ENCODE measurements at regions not wholly inside any gene's neighbourhood (a gene's known extent, or its start where the extent isn't known, plus 50 kb on each side); places are given as distances from the start of the nearest gene placed in this dataset.

DNA sequence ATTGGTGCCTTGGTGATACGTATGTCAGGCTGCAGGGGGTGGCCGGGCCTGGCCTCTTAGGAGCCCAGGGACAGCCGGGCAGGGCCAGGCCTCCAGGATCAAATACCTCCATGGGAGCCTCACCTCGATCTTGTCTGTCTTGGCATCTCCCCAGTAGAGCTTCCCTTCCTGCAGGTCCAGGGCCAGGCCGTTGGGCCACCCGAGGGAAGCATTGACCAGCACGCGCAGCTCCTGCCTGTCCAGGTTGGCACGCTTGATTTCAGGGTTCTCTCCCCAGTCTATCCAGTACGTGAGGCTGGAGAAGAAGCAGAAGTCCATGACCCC, 137.7 kb downstream of the CRYBB2 start:
- no peak for TF ChIP-seq ARNTL (CRISPR knock-in tag; IDR thresholded peaks at IDR 0.05; ENCODE audit: borderline replicate concordance, low read depth)
- TF ChIP-seq, protein P1, sequence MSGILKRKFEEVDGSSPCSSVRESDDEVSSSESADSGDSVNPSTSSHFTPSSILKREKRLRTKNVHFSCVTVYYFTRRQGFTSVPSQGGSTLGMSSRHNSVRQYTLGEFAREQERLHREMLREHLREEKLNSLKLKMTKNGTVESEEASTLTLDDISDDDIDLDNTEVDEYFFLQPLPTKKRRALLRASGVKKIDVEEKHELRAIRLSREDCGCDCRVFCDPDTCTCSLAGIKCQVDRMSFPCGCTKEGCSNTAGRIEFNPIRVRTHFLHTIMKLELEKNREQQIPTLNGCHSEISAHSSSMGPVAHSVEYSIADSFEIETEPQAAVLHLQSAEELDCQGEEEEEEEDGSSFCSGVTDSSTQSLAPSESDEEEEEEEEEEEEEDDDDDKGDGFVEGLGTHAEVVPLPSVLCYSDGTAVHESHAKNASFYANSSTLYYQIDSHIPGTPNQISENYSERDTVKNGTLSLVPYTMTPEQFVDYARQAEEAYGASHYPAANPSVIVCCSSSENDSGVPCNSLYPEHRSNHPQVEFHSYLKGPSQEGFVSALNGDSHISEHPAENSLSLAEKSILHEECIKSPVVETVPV (CRISPR knock-in tag; IDR thresholded peaks at IDR 0.05) = no peak
- no peak for TF ChIP-seq TOX (CRISPR knock-in tag; IDR thresholded peaks at IDR 0.05; ENCODE audit: borderline replicate concordance)
- TF ChIP-seq, protein P2, sequence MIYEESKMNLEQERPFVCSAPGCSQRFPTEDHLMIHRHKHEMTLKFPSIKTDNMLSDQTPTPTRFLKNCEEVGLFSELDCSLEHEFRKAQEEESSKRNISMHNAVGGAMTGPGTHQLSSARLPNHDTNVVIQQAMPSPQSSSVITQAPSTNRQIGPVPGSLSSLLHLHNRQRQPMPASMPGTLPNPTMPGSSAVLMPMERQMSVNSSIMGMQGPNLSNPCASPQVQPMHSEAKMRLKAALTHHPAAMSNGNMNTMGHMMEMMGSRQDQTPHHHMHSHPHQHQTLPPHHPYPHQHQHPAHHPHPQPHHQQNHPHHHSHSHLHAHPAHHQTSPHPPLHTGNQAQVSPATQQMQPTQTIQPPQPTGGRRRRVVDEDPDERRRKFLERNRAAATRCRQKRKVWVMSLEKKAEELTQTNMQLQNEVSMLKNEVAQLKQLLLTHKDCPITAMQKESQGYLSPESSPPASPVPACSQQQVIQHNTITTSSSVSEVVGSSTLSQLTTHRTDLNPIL (CRISPR knock-in tag; IDR thresholded peaks at IDR 0.05; ENCODE audit: low read depth) = no peak
- TF ChIP-seq ZFP30 (CRISPR knock-in tag; IDR thresholded peaks at IDR 0.05) = no peak
- TF ChIP-seq, protein P3, sequence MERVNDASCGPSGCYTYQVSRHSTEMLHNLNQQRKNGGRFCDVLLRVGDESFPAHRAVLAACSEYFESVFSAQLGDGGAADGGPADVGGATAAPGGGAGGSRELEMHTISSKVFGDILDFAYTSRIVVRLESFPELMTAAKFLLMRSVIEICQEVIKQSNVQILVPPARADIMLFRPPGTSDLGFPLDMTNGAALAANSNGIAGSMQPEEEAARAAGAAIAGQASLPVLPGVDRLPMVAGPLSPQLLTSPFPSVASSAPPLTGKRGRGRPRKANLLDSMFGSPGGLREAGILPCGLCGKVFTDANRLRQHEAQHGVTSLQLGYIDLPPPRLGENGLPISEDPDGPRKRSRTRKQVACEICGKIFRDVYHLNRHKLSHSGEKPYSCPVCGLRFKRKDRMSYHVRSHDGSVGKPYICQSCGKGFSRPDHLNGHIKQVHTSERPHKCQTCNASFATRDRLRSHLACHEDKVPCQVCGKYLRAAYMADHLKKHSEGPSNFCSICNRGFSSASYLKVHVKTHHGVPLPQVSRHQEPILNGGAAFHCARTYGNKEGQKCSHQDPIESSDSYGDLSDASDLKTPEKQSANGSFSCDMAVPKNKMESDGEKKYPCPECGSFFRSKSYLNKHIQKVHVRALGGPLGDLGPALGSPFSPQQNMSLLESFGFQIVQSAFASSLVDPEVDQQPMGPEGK (CRISPR knock-in tag; IDR thresholded peaks at IDR 0.05; ENCODE audit: borderline replicate concordance) = no peak
- no peak for TF ChIP-seq OSR1 (CRISPR knock-in tag; IDR thresholded peaks at IDR 0.05)
- no peak for TF ChIP-seq ISL1 (CRISPR knock-in tag; IDR thresholded peaks at IDR 0.05)
- TF ChIP-seq RARB (CRISPR knock-in tag; IDR thresholded peaks at IDR 0.05) = no peak
- no peak for TF ChIP-seq BACH2 (CRISPR knock-in tag; IDR thresholded peaks at IDR 0.05; ENCODE audit: borderline replicate concordance)
- TF ChIP-seq CSDC2 (CRISPR knock-in tag; IDR thresholded peaks at IDR 0.05) = no peak
- TF ChIP-seq ZC3H10 (CRISPR knock-in tag; IDR thresholded peaks at IDR 0.05) = no peak
- TF ChIP-seq GLIS3 (CRISPR knock-in tag; IDR thresholded peaks at IDR 0.05) = no peak
- TF ChIP-seq ZFP3 (CRISPR knock-in tag; IDR thresholded peaks at IDR 0.05) = no peak
